M059J (cell line): ENCODE measurements at regions not wholly inside any gene's neighbourhood (a gene's known extent, or its start where the extent isn't known, plus 50 kb on each side); places are given as distances from the start of the nearest gene placed in this dataset.

ENCODE experiments used
- DNase-seq: peaks from one replicate; pipeline ENCODE4 v3.0.0-alpha.2; 2012; ENCODE audit warnings: low read depth

- no peak for DNase-seq
Measured at GRCh38 chr20:41670631-41671030, 52.5 kb upstream of the CHD6 start.

- no peak for DNase-seq
Measured at GRCh38 chr20:41669708-41670263, 51.6 kb upstream of the CHD6 start.

- DNase-seq, result no peak
Measured at GRCh38 chr20:41668057-41668749, 50.0 kb upstream of the CHD6 start.
